Suprapubic skin (tissue), 4 donors: ENCODE measurements at regions not wholly inside any gene's neighbourhood (a gene's known extent, or its start where the extent isn't known, plus 50 kb on each side); places are given as distances from the start of the nearest gene placed in this dataset.

ENCODE experiments used
- DNase-seq, 2 donors: peaks; one replicate each; pipeline ENCODE4 v3.0.0-alpha.2; 2019; ENCODE audit warnings: low spot score in 2 of 2
- H3K27ac ChIP-seq: fragments of 200-600 bp; sonication (generic); one replicate; pipeline ENCODE4 v1.5.1; 2019
- H3K27me3 ChIP-seq: fragments of 200-600 bp; sonication (generic); one replicate; pipeline ENCODE4 v1.5.1; 2019
- H3K36me3 ChIP-seq: fragments of 200-600 bp; sonication (generic); one replicate; pipeline ENCODE4 v1.5.1; 2019
- H3K4me1 ChIP-seq: fragments of 200-600 bp; sonication (generic); one replicate; pipeline ENCODE4 v1.5.1; 2019
- H3K4me3 ChIP-seq: fragments of 200-600 bp; sonication (generic); one replicate; pipeline ENCODE4 v1.5.1; 2019; ENCODE audit warnings: mild to moderate bottlenecking
- H3K9me3 ChIP-seq: fragments of 200-600 bp; sonication (generic); one replicate; pipeline ENCODE4 v1.5.1; 2019
- EP300 ChIP-seq: sonication (generic); formaldehyde crosslinking; IDR thresholded peaks from one replicate; pipeline ENCODE4 v1.6.1; 2017; ENCODE audit warnings: antibody characterized with exemption
- POLR2A ChIP-seq, 2 donors: fragments of 450-650 bp; IDR thresholded peaks; one replicate each; pipeline ENCODE4 v1.6.1; 2017; ENCODE audit warnings: antibody characterized with exemption in 2 of 2, mild to moderate bottlenecking in 2 of 2, moderate library complexity in 2 of 2
- POLR2AphosphoS5 ChIP-seq, 3 donors: sonication (generic); formaldehyde crosslinking; IDR thresholded peaks; one replicate each; pipeline ENCODE4 v1.6.1; 2017; ENCODE audit warnings: antibody characterized with exemption in 3 of 3
- WGBS: methylation state at CpG from one replicate; pipeline ENCODE4 v1.1.5; 2018; 5-methylcytosine and 5-hydroxymethylcytosine counted together
- TF ChIP-seq, protein P1 (sequence below), 2 donors: fragments of 200-600 bp in 1 of 2; fragments of 450-650 bp in 1 of 2; sonication (generic) in 1 of 2; IDR thresholded peaks; one replicate each; pipeline ENCODE4 v1.5.1; 2016 to 2019; ENCODE audit warnings: antibody characterized with exemption in 2 of 2, mild to moderate bottlenecking in 1 of 2, moderate library complexity in 1 of 2

DNA sequence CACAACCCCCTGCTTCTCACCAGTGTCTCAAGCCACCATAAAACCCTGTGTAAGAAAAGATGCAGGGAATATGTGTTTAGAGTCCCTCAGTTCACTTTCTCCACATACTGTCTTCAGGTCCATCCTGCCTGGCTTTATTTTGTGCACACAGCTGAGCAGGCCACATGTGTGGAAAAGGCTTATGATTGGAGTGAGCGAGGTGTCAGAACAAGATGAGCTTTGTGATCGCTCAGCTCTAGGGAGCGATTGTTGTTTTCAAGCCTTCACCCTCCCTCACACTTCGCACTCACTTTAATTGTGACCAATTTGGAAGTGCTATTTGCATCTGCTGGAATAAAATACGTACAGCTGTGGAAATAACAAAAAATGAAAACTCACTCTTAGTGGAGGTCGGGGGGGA lies 931.1 kb upstream of the TENM4 start:
- WGBS: 83% methylated on average over 6 of the region's 6 CpGs
- TF ChIP-seq POLR2AphosphoS5 (IDR thresholded peaks at IDR 0.05): no peak
- TF ChIP-seq, protein P1, sequence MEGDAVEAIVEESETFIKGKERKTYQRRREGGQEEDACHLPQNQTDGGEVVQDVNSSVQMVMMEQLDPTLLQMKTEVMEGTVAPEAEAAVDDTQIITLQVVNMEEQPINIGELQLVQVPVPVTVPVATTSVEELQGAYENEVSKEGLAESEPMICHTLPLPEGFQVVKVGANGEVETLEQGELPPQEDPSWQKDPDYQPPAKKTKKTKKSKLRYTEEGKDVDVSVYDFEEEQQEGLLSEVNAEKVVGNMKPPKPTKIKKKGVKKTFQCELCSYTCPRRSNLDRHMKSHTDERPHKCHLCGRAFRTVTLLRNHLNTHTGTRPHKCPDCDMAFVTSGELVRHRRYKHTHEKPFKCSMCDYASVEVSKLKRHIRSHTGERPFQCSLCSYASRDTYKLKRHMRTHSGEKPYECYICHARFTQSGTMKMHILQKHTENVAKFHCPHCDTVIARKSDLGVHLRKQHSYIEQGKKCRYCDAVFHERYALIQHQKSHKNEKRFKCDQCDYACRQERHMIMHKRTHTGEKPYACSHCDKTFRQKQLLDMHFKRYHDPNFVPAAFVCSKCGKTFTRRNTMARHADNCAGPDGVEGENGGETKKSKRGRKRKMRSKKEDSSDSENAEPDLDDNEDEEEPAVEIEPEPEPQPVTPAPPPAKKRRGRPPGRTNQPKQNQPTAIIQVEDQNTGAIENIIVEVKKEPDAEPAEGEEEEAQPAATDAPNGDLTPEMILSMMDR (IDR thresholded peaks at IDR 0.05): no peak
- no peak for TF ChIP-seq EP300
- no peak for TF ChIP-seq POLR2A (IDR thresholded peaks at IDR 0.05)

DNA sequence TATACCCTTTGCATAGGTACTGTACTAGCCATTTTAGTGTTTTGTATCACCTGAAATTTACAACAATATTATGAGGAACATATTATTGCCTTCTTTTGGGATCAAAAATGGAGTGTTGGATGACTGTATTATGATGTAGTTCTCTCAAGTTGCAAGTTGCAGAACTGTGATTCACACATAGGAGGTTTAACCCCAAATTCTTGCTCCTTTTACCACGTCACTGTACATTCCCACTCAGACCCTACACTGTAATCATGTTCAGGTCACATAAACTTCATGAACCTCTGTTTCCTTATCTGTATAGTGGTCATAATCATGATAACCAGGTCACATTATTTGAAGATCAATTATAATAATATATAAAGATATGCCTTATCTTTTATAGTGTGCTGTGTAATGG lies 925.1 kb upstream of the TENM4 start:
- H3K4me1 ChIP-seq: no peaks in the 10 kb centered on the region
- no peaks in the 10 kb centered on the region for H3K36me3 ChIP-seq
- 87% methylated on average over 1 of the region's 1 CpG for WGBS
- H3K4me3 ChIP-seq: no peak overlapping the region
- DNase-seq: no peak
- H3K9me3 ChIP-seq: no peaks in the 10 kb centered on the region
- TF ChIP-seq, protein P1 (IDR thresholded peaks at IDR 0.05): no peak
- TF ChIP-seq EP300: no peak
- TF ChIP-seq POLR2A (IDR thresholded peaks at IDR 0.05): no peak
- TF ChIP-seq POLR2AphosphoS5 (IDR thresholded peaks at IDR 0.05): no peak
- H3K27me3 ChIP-seq: no peaks in the 10 kb centered on the region
- no peak overlapping the region for H3K27ac ChIP-seq

More for the DNA sequence above, 931.1 kb upstream of the TENM4 start:
- Histone ChIP-seq H3K27me3 (no peaks in the 10 kb centered on the region), H3K4me1 (no peaks in the 10 kb centered on the region), H3K4me3 (no peak overlapping the region), H3K9me3 (no peaks in the 10 kb centered on the region), H3K36me3 (no peaks in the 10 kb centered on the region), H3K27ac (no peak overlapping the region)
- no peak for DNase-seq

DNA sequence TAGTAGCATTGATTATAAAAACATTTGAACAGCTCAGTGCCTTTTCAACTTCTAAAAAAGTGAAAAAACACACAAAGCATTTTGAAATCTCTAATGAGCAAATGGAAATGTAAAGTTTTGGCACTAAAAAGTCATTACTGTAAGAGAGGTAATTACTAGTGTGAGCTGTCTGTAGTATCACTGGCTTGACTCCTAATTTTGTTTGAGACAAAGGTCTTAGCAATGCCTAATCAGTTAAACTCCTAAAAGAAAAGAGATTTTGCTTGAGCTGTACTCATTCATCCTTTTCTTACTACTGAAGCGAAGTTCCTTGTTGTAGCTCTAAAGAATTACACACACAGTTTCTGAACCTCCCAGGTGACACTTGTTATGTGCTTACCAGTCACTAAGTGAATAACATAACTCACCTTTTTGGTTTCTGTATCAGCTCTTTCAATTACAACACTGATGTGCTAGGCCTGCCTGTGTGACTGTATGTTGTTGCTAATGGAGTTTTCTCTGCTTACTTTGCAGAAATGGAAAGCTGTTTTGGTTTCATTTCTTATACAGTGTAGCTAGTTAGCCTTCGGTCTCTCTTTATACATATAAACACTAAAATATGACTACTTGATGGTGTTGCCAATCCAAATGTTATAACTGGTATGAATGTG lies 924.4 kb upstream of the TENM4 start:
- Histone ChIP-seq H3K27ac (no peak overlapping the region), H3K9me3 (no peaks in the 10 kb centered on the region), H3K36me3 (no peaks in the 10 kb centered on the region), H3K27me3 (no peaks in the 10 kb centered on the region), H3K4me1 (no peaks in the 10 kb centered on the region), H3K4me3 (no peak overlapping the region)
- TF ChIP-seq POLR2AphosphoS5 (IDR thresholded peaks at IDR 0.05): no peak
- no peak for TF ChIP-seq EP300
- no peak for TF ChIP-seq POLR2A (IDR thresholded peaks at IDR 0.05)
- TF ChIP-seq, protein P1 (IDR thresholded peaks at IDR 0.05): no peak
- 91% methylated on average over 2 of the region's 2 CpGs for WGBS
- DNase-seq: no peak

DNA sequence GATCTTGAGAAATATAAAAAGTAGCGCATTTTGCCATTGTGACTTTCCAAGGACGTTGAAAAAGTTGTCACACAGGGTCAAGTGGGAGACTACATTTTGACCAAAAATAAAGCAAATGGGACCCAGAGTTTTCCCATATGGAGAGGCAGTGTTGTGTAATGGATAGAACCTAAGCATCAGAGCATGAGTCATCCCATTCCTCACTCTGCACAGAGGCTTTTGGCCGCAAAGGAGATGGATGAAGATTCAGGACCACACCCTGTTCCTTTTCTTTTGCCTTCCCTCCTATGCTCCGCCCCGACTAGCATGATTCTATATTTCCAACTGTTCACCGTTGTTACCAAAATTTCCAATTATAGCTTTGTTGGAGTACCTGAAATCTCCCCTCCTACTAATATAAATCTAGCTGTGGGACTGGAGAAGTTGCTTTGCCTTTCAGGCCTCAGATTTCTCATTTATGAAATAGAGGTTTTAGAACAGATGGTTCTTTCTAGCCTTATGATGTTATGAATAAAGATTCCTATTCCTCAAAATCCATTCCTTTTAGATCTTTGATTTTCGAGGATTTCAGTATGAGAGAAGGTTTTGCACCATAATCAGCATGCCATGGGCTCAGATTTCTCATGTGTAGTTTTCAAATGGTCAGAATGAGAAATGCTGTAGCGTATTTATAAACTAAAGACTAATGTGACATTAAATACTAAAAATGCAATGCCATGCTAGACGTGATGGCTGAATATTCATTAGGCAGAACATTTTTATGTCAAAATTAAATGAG lies 921.9 kb upstream of the TENM4 start:
- Histone ChIP-seq H3K4me3 (no peak overlapping the region), H3K9me3 (no peaks in the 10 kb centered on the region), H3K27me3 (no peaks in the 10 kb centered on the region), H3K4me1 (no peaks in the 10 kb centered on the region), H3K27ac (no peak overlapping the region), H3K36me3 (no peaks in the 10 kb centered on the region)
- TF ChIP-seq POLR2AphosphoS5 (IDR thresholded peaks at IDR 0.05) (no peak), EP300 (no peak), POLR2A (IDR thresholded peaks at IDR 0.05) (no peak)
- TF ChIP-seq, protein P1 (IDR thresholded peaks at IDR 0.05): no peak
- DNase-seq: no peak
- WGBS: 83% methylated on average over 9 of the region's 9 CpGs

DNA sequence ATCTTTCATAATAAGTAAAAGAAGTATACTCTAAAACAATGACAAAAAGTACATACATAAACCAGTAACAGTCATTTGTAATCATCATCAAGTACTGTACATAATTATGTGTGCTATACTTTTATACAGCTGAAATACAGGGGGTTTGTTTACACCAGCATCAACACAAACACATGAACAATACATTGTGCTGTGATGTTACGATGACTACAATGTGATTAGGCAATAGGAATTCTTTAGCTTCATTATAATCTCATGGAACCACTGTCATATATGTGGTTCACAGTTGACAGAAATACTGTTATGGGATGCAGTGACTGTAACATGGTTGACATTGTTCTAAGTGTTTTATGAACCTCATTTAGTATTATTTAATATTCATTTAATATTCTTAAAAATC lies 914.4 kb upstream of the TENM4 start:
- TF ChIP-seq POLR2AphosphoS5 (IDR thresholded peaks at IDR 0.05): no peak
- TF ChIP-seq EP300: no peak
- TF ChIP-seq POLR2A (IDR thresholded peaks at IDR 0.05): no peak
- TF ChIP-seq, protein P1 (IDR thresholded peaks at IDR 0.05): no peak
- no peak for DNase-seq
- H3K27me3 ChIP-seq: no peaks in the 10 kb centered on the region
- 81% methylated on average over 1 of the region's 1 CpG for WGBS
- no peak overlapping the region for H3K4me3 ChIP-seq
- no peaks in the 10 kb centered on the region for H3K4me1 ChIP-seq
- H3K9me3 ChIP-seq: no peaks in the 10 kb centered on the region
- no peaks in the 10 kb centered on the region for H3K36me3 ChIP-seq
- H3K27ac ChIP-seq: no peak overlapping the region
